ENCODE measurements at regions not wholly inside any gene's neighbourhood (a gene's known extent, or its start where the extent isn't known, plus 50 kb on each side); places are given as distances from the start of the nearest gene placed in this dataset.

GRCh38 chr14:103232831-103233319, 101.2 kb upstream of the EIF5 start:
- Histone ChIP-seq H2BK5ac (ENCODE audit: low read depth, low read length) (no peak overlapping the region), H3K56ac (replicated peaks; ENCODE audit: insufficient read length, low read depth, low read length) (no peak overlapping the region), H3K27ac (ENCODE audit: low read depth, low read length) (no peak overlapping the region), H4K20me1 (replicated peaks in 1 of 2; ENCODE audit: control insufficient read depth in 1 of 2, insufficient read depth in 2 of 2, low read length in 2 of 2) (no peaks in the 10 kb centered on the region), H3K9ac (replicated peaks in 1 of 4; ENCODE audit: extremely low read depth in 1 of 4, low read depth in 3 of 4, low read length in 3 of 4) (no peak overlapping the region), H4K91ac (replicated peaks; ENCODE audit: insufficient read length, low read length) (no peak overlapping the region), H3K18ac (ENCODE audit: extremely low read depth, low read length) (no peak overlapping the region), H4K8ac (ENCODE audit: extremely low read depth, insufficient read depth, low read length) (no peak overlapping the region), H3K79me2 (ENCODE audit: control insufficient read depth in 1 of 2, insufficient read depth in 2 of 2, low read length in 2 of 2) (no peaks in the 10 kb centered on the region), H2AFZ (ENCODE audit: low read length) (no peak overlapping the region), H4K5ac (ENCODE audit: insufficient read length, low read depth, low read length) (no peak overlapping the region), H3K9me3 (ENCODE audit: insufficient read depth in 2 of 2, low read depth in 1 of 2, low read length in 1 of 2) (no peaks in the 10 kb centered on the region), H2BK20ac (ENCODE audit: low read length) (no peak overlapping the region), H3K23ac (ENCODE audit: insufficient read length) (no peak overlapping the region), H3K4ac (replicated peaks; ENCODE audit: insufficient read length, low read depth, low read length) (no peak overlapping the region), H3K23me2 (ENCODE audit: low read depth, low read length) (no peaks in the 10 kb centered on the region), H2AK5ac (ENCODE audit: low read depth, low read length) (no peak overlapping the region), H2BK120ac (replicated peaks; ENCODE audit: low read depth, low read length) (no peak overlapping the region), H2BK12ac (ENCODE audit: low read depth, low read length) (no peak overlapping the region), H3K4me1 (replicated peaks in 1 of 4; ENCODE audit: control insufficient read depth in 3 of 4, insufficient read depth in 4 of 4, low read length in 3 of 4) (peaks cover 0 to 6% (median 3%) of the 10 kb centered on the region in 4 experiments; a peak in 3 of 7 replicates), H3K36me3 (ENCODE audit: control insufficient read depth in 2 of 4, insufficient read depth in 4 of 4, low read length in 3 of 4) (no peaks in the 10 kb centered on the region), H3K4me2 (ENCODE audit: insufficient read depth in 1 of 2, low read depth in 2 of 2, low read length in 2 of 2) (no peak overlapping the region), H3K79me1 (ENCODE audit: low read depth, low read length) (no peaks in the 10 kb centered on the region), H3K14ac (ENCODE audit: insufficient read length) (no peak overlapping the region), H2BK15ac (ENCODE audit: low read length) (no peak overlapping the region), H3K27me3 (replicated peaks in 1 of 4; ENCODE audit: control insufficient read depth in 3 of 4, extremely low read depth in 1 of 4, insufficient read depth in 3 of 4, low read length in 3 of 4) (no peaks in the 10 kb centered on the region), H3K4me3 (ENCODE audit: extremely low read depth in 1 of 4, insufficient read depth in 2 of 4, low read depth in 3 of 4, low read length in 4 of 4) (no peak overlapping the region)
- CTCF ChIA-PET (ENCODE audit: partially characterized antibody): interaction anchor here (0.8 to 1.4 kb wide), 4 partner anchors 17 to 128 kb away, joined by 3 to 6 read pairs (median 4); no protein-coding TSS in a partner anchor
- POLR2A ChIA-PET (ENCODE audit: partially characterized antibody): no interaction called here
- no peak for DNase-seq (ENCODE audit: low read depth in 1 of 2, low spot score in 2 of 2)
- no peak for FAIRE-seq
- WGBS, 2 experiments (ENCODE audit: extremely low coverage in 1 of 2, insufficient coverage in 1 of 2, insufficient read length in 1 of 2, insufficient replicate concordance in 2 of 2, low coverage in 1 of 2, low lambda C conversion rate in 2 of 2, missing lambda C conversion rate in 1 of 2): 90% methylated on average over 15 of the region's 16 CpGs; no CpG with 5 or more reads in 1 of the 2 experiments
- TF ChIP-seq MAFK (IDR thresholded peaks at IDR 0.05; ENCODE audit: low read depth, low read length) (no peak), GTF2F1 (IDR thresholded peaks at IDR 0.05; ENCODE audit: borderline replicate concordance, low read depth, low read length) (no peak), SIRT6 (IDR thresholded peaks at IDR 0.05; ENCODE audit: low read length) (no peak), POU5F1 (IDR thresholded peaks at IDR 0.05; ENCODE audit: low read depth, low read length) (no peak), TAF1 (IDR thresholded peaks at IDR 0.05; ENCODE audit: low read depth, low read length) (no peak), ASH2L (IDR thresholded peaks at IDR 0.05; ENCODE audit: low read length) (no peak), TEAD4 (IDR thresholded peaks at IDR 0.05; ENCODE audit: low read depth, low read length) (no peak), EP300 (IDR thresholded peaks at IDR 0.05; ENCODE audit: borderline replicate concordance in 1 of 2, low read depth in 2 of 2, low read length in 2 of 2) (no peak), BACH1 (IDR thresholded peaks at IDR 0.05; ENCODE audit: low read length) (no peak), NRF1 (IDR thresholded peaks at IDR 0.05; ENCODE audit: low read depth, low read length) (no peak), RBBP5 (IDR thresholded peaks at IDR 0.05; ENCODE audit: borderline replicate concordance, low read depth, low read length) (no peak), PHF8 (conservative IDR thresholded peaks at IDR 0.05; ENCODE audit: low read depth, low read length) (no peak)
- TF ChIP-seq, protein P1, sequence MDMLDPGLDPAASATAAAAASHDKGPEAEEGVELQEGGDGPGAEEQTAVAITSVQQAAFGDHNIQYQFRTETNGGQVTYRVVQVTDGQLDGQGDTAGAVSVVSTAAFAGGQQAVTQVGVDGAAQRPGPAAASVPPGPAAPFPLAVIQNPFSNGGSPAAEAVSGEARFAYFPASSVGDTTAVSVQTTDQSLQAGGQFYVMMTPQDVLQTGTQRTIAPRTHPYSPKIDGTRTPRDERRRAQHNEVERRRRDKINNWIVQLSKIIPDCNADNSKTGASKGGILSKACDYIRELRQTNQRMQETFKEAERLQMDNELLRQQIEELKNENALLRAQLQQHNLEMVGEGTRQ (IDR thresholded peaks at IDR 0.05; ENCODE audit: low read length): no peak
- TF ChIP-seq, protein P2, sequence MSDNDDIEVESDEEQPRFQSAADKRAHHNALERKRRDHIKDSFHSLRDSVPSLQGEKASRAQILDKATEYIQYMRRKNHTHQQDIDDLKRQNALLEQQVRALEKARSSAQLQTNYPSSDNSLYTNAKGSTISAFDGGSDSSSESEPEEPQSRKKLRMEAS (IDR thresholded peaks at IDR 0.05): no peak
